Cerebellar cortex (tissue), 1 donor: ENCODE measurements at regions not wholly inside any gene's neighbourhood (a gene's known extent, or its start where the extent isn't known, plus 50 kb on each side); places are given as distances from the start of the nearest gene placed in this dataset.
"Not testable (repeated sequence)": the region's sequence is repeated elsewhere in the genome, so short reads cannot be mapped to it uniquely, and the experiment has no call there.

Source experiments
- DNase-seq: peaks from one replicate; pipeline ENCODE4 v3.0.0-alpha.2; 2015; ENCODE audit warnings: low spot score

DNA sequence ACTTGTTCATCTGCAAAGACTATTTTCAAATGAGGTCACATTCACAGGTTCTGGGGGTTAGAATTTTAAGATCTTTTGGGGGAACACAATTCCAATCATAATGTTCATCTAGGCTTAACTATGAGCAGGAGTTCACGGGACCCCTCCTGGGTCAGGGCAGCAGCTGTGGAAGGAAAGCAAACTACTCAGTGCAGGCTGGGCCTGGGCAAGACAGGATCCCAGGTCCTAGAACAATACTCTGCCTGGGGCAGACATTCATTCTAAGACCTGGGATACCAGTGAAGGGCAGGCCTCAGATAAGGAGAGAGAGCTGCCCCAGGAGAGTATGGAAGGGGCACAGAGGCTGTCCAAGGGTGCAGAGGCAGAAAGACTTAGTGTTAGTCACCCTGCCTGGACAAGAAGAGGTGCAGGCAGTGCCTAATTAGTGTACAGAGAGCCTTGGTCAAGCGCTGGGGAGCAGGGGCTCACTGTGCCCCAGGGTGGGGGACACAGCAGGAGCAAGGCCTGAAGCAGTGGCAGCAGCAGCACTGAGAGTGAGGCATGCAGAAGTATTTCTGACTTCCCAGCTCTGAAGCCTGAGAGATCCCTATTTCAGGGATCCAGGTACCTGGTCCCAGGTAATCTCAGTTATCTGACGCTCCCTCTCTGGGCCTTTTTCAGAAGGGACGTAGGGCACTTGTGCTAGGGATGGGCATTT, 123.0 kb upstream of the MAMLD1 start:
- no peak for DNase-seq

DNA sequence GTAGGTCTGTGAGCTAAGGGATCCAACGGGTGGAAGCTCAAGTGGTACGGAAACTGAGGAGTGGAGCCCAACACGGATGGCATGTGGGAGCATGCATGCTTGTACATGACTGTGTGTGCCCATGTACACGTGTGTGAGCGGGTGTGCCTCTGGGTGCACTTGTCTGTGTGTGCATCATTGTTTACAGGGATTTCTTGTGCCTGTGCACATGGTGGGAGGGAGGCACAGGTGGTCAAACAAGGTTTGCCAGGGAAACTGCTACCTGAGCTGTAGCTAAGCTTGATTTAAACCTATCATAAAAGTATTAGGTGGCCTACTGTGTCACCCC, 122.5 kb upstream of the MAMLD1 start:
- no peak for DNase-seq

DNA sequence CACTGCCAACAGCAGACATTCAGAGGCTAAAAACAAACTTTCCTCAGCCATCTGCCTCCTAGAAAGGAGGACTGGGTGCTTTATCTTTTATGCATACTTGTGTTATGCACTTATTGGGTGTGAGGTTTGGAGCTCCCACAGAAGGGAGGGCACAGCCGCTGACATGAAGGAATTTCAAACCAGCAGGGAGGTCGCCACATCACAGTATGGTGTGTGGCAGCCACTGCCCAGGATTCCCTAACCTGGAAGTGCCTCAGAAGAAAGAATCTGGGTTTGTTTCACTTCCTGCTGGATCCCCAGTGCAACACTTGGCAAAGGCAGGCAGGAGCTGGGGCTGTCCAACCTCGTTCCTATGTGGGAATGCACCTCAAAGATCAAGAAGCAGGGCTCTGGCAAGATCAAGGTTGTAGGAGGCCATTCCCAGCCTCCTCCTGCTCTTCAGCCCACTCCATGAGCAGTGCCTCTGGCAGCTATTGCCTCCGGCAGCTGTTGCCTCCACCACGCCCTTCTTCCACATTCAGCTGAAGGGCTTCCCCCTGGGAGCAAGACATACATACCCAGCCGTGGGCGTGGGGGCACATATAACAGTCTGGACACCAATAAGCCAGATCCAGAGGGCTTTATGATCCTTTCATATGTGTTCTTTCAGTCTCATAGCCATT, 109.0 kb upstream of the MAMLD1 start:
- no peak for DNase-seq

DNA sequence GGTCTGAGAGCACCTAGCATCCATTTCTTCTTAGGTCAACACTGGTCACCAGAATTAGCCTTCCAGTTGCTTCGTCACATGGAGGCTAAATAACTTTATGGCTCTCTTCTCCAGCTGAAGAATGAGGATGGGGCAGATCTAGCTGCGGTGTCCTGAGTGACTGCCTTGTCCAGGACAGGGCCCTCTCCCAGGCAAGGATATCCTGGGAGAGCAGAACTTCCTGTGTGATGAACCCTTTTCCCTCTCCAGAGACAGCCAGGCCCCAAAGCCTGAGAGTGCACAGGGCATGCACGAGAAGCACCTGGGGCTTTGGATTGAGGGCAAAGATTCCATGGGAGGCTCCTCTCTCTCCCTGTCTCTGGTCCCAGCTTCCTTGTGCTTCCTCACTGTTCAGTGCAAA, 108.2 kb upstream of the MAMLD1 start:
- no peak for DNase-seq

DNA sequence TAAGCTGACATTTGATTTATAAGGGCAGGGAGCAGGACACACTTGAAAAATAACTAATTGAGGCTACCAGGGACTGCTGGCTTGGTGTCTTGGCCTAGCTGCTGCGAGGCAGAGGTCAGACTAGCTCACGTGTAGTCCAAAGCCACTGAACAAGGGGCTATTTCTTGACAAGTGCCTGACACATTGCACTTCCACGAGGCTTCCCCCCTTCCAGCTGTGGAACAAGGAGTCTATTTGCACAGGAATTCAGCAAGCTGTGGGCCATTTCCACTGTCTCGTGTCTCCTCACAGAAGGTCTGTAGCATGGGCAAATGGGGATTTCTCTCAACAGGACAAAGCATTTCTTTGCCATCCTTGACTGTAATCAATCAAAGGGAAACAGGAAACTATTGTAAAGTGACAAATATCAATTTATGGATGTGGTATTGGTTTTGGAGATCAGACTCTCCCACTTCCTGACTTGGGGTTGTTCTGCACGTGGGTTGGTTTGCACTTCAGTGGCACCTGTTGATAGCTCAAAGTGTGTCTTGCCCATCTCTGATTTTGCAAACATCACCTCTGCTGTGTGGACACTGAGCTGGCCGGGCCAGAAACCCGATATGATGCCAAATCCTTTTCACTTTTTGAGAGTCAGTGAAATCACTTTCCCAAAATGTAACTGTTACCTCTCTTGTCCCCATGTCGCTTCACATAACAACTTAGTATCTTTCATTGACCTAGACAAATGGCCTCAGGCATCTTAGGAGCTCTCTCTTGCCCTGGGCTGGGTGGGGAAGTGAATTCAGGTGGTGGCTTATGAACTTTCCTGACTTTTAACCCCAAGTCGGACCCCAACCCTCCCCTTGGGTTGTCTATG, 107.4 kb upstream of the MAMLD1 start:
- DNase-seq, result no peak

DNA sequence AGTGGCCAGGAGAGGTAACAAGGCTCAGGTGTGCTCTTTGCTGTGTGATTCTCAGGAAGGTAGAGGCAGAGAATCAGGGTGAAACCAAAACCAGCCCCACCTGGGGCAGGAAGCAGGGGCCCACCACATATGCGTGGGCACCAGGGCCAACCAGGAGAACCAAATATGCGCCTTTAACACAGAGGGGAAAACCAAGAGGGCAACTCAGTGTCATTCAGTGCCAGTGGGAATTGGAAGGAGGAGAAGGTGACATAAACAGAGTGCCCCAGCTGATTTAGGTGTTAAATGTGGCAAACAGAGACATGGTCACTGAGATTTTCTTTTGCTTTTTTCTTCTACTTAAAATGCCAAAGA, 106.8 kb upstream of the MAMLD1 start:
- DNase-seq, result no peak

DNA sequence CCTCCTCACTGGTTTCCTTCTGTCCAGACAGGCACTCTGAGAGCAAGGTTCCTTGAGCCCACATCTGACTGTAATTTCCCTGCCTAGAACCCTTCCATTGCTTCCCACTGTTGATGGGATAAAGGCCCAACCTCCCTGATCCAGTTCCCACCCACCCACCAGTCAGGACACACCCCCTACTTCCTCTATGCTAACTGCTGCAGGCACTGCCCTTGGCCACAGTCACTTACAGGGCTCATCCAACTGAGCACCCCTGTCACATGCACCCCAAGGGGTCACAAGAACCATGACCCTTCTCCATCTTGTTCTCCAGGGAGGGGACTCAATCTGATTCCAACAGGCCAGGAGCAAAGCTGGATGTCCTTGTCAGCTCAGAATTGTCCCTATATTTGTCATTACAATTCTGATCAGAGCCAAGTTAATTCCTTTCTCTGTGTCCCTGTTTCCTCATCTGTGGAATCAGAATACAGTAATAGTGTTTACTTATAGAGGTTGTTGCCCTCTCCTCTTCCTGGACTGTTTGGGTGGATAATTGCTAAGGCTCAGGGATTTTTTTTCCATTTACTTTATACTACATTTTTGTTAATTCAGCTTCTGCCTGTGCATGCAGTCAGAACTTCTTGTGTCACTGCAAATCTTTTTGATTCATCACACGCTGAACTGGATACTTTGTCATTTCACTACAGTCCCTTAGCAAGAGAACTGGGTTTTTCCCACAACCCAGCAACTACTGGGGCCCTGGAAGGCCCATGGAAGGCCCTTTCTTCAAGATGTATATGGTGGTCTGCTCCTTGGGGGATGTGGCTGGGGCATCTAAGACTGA, 105.6 kb upstream of the MAMLD1 start:
- no peak for DNase-seq

DNA sequence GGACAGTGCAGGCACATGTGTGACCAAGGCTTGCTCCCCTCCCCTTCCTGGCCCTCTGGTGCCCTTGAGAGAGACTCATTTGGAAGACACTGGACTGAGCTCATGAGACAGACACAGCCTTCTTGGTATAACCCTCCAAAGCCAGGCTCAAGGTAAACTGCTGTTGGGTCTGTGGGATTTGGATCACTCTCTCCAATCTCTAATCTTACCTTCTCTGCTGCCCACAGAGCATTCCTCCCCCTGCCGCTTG, 105.0 kb upstream of the MAMLD1 start:
- DNase-seq, result no peak

DNA sequence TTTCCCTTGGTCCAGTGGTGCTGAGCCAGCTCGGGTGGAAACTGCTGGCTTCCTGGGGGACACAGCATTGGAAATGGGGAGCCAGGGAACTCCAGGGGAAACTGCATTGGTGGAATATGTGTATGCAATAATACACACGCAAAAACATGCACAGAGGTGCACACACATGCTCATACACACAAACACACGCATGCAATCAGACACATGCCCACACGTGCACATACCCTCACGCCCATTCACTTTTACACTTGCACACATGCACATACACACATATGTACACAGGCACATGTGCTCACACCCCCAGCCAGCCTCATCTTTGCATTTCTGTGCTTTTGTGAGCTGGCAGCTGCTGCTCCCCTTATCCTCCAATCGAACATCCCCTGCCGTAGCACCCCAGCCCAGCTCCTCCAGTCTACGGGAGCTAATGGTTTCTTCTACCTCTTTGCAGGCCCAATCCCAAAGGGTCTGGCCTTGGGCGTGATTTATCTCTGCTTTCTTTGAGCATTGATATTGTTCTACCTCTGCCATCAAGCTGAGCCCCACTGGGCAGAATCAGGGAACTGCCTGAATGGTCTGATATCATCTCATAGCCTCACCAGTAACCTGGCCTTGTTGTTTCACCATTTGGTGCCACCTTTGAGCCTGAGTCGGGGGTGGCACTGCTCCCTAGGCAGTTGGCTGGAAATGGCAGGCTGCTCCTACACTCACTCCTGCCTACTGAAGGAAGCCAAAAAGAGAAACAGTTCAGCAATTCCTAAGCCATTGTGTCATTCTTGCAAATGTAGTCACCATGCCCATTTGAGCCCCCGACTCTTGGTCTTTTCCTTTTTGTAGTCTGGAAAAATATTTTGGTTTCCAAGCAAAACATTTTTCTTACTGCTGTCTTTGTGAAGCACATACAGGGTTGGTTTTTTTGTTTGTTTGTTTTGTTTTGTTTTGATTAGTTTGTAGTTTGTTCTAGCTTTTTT, 104.4 kb upstream of the MAMLD1 start:
- no peak for DNase-seq

DNA sequence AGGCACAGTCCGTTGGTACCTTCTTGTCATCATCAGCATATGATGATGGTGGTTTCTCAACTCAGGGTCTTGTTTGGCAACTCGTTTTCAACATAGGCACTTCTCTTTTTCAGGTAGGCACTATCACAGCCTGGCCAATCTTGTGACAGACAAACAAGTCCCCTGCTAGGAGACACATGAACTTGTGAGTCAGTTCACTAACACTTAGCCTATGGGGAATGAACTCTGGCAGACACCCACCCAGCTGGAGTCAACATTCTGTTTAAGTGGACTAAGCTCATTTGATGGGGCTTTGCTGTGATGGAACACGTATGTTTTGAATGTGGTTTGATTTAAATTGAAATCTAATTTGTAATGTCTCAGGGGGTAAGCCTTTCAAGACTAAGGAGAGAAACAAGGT, 100.7 kb upstream of the MAMLD1 start:
- no peak for DNase-seq

DNA sequence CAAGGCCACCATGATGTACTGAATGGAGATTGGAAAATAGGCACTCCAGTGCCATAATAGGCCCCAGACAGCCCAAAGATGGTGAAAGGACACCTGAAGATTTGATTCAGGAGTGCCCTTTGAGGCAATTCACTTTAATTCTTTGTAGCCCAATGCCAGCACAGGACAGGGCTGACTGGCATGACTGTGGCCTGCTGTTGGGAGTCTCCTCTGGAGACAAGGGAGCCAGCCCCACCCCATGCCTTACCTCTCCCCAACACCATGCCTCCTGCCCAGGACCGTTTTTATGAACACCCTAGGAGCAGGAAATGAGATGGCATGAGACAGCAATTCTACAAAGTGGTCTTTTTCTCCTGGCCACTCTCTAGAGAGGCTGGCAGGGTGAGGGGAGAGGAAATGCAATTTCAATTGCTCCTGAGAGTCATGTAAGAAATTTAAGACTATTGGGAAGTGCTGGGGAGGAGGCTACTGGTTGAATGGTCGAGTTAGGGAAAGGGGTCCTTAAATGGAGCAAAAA, 94.2 kb upstream of the MAMLD1 start:
- DNase-seq, result no peak

DNA sequence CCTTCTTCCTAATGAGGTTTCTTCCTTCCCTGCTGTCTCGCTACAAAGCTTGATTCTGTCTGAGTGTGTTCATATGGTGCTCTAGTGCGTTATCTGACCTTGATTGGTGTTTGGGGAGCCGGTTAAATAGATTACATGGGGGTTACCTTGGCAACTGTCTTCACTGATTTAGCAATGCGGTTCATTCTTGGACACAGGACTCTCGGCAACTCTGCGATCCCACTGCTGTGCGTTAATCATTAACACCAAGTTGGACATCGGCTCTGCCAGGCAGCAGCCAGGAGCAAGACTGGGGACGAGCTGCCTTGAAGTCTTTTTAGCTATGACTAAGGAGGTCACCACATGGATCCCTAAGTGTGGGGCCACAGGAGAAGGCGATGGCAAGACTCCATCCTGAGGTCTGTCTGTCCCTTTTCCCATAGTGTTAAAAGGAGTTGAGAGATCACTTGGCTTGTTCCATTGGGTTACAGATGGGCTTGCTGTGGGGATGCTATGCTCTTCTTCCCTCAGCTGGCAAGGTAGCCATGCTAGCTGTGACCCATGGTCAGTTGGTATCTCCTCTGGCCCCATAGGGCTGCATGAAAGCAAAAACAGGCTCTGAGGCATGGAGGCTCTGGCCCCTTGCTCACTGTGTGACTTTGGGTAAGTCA, 93.4 kb upstream of the MAMLD1 start:
- DNase-seq, result no peak

DNA sequence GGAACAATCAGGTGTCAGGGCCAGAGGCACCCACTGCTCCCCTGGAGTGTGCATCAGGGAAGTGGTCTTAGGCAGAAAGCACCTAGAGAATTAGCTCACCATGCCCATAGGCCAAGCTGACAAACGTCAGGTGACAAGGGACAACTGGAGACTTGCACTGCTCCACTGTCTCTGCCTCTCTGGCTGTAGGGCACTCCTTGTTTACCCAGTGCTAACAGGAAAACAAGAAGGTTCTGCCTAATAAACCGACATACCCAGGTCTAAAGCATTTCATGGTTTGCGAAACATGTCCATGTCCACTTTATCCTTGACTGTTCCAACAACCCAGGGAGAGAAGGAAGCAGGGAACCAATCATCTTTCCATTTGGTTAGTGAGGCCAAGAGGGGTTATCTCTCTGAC, 92.5 kb upstream of the MAMLD1 start:
- no peak for DNase-seq

DNA sequence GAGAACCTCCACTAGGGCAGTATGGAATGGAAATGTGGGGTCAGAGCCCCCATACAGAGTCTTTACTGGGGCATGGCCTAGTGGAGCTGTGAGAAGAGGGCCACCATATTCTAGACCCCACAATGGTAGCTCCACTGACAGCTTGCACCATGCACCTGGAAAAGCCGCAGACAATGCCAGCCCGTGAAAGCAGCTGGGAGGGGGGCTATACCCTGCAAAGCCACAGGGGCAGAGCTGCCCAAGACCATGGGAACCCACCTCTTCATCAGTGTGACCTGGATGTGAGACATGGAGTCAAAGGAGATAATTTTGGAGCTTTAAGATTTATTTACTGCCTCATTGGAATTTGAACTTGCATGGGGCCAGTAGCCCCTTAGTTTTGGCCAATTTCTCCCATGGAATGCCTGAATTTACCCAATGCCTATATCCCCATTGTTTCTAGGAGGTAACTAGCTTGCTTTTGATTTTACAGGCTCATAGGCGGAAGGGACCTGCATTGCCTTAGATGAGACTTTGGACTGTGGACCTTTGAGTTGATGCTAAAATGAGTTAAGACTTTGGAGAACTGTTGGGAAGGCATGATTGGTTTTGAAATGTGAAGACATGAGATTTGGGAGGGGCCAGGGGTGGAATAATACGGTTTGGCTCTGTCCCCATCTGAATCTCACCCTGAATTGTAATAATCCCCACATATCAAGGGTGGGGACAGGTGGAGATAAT, 89.4 kb upstream of the MAMLD1 start:
- not testable (repeated sequence) for DNase-seq

DNA sequence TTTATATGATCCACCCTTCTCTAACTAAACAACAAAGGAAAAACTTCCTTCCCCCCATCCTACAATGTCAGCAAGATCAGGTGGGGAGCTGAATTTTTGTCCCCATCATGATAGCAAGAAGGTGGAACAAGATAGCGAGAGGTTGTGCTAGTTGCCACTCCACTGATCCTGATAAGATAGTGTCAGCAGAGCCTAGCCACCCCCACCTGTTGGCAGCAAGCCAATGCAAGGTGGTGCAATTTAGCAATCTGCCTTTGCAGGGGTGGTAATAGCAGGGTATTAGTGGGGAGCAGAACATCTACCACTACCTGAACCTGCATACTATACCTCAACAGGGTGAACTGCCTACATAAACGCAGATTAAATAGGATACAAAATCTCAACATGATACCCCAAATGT, 80.2 kb upstream of the MAMLD1 start:
- DNase-seq, result no peak

DNA sequence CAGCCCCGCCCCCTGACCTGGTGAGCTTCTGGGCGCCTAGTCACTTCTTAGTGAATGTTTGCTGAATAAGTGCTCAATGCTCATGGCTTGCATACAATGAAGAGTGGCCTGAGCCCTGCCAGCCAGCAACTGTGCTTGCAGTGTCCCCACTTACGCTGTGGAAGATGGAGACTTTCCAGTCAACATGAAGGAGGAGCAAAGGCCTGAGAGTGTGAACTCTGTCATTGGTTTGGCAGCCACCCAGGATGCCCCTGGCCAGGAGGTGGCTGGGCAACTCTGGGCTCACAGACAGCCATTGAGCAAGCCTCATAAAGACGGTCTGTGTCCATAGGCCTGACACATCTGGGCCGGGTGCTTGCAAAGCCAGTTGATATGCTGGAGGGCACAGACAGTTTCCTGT, 72.1 kb upstream of the MAMLD1 start:
- no peak for DNase-seq

DNA sequence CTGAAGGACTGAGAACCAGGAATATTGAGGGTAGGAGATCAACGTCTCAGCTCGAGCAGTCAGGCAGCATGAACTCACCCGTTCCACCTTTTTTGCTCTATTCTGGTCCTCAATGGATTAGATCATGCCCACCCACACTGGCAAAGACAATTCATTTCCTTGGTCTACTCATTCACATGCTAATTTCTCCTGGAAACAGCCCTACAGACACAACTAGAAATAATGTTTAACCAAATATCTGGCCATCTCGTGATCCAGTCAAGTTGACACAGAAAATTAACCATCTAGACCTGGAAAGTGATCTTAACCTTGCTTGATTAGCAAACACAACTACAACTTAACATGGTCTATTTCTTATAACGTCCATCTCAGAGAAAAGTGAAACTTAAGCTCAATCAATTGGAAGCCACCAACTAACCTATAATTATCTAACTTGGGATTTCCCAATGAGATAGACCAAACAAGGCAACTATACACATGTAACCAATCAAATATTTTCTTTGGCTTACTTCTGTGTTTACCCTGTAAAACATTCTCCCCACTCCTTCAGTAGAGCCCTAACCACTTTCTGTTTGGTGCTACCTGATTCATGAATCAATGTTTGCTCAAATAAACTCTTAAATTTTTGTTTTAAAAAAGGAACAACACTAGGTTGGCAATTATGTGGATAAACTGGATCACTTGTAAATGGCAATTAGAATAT, 69.7 kb upstream of the MAMLD1 start:
- DNase-seq, result no peak

DNA sequence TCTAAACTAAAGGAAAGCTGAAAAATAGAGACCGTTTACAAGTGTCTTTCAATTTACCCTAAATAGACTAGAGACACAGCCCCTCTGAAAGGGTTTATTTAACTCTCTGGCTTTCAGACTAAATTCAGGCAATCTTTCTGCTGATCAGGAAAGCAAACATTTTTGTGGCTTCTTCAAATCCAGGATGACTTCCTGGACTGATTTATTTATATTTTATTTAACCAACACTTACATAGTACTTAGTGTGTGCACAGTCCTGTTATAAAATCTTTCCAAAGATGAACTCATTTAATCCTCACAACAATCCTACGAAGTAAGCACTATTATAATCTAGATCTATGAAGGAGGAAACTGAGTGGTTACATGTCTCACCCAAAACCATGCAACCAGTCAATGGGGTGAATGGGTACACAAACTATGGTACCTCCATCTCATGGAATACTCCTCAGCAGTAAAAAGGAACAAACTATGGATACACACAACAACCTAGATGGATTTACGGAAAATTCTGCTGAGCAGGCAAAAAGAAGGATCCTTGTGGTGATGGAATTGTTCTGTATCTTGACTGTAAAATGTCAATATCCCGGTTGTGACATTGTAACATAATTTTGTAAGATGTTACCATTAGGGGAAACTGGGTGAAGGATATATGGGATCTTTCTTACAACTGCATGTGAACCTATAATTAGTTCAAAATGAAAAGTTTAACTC, 64.1 kb upstream of the MAMLD1 start:
- DNase-seq, result no peak

DNA sequence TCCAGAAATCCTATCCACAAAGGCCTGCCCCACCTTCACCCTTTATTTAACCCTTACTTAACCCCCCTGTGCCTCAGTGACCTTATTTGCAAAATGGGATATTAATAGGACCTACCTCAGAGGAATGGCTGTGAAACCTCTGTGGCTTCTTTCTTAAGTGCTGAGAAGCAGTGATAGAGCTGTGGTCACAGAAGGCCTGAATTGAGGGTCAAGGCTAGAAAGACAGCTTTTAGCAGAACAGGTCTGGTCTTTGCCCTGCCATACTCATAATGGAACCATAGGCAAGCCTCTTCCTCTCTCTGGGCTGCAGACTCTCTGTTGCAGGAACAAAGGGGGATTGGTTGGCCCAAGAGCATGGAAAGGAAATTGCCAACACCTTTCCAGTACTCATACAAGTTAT, 63.5 kb upstream of the MAMLD1 start:
- no peak for DNase-seq
